ENCODE measurements at regions not wholly inside any gene's neighbourhood (a gene's known extent, or its start where the extent isn't known, plus 50 kb on each side); places are given as distances from the start of the nearest gene placed in this dataset.

DNA sequence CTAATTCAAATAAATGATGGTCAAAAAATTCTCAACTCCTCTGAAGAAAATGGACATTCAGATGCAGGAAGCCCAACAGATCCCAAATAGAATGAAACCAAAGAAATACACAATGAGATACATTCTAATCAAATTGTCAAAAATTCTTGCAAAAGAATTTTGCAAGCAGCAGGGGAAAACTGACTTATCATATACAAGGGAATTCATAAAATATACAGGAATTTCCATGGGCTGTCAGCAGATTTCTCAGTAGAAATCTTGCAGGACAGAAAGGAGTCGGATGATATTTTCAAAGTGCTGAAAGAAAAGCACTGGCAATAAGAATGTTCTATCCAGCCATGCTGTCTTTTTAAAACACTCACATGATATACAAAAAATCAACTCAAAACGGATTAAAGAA lies 194.6 kb upstream of the ZC3H12C start:
- Mint-ChIP-seq H3K27me3 (ENCODE audit: low read depth in 3 of 3) (peaks cover 0 to 1% (median 0%) of the 10 kb centered on the region in 3 donors), H3K27ac (no peak overlapping the region), H3K36me3 (no peaks in the 10 kb centered on the region), H3K9me3 (peaks cover 2 to 27% (median 13%) of the 10 kb centered on the region in 6 donors), H3K4me3 (no peak overlapping the region), H3K4me1 (no peaks in the 10 kb centered on the region)
- no peak for DNase-seq

- Mint-ChIP-seq H3K27ac (no peak overlapping the region), H3K36me3 (no peaks in the 10 kb centered on the region), H3K27me3 (ENCODE audit: low read depth in 3 of 3) (peaks cover 0 to 2% (median 1%) of the 10 kb centered on the region in 3 donors), H3K9me3 (peaks cover 2 to 26% (median 12%) of the 10 kb centered on the region in 6 donors), H3K4me1 (no peaks in the 10 kb centered on the region), H3K4me3 (no peak overlapping the region)
- DNase-seq, result no peak
These were observed 190.3 kb upstream of the ZC3H12C start for GRCh38 chr11:109902764-109903433.

GRCh38 chr11:109911488-109911887 lies 181.7 kb upstream of the ZC3H12C start:
- Mint-ChIP-seq H3K4me1 (no peaks in the 10 kb centered on the region), H3K4me3 (no peak overlapping the region), H3K9me3 (peaks cover 0 to 13% (median 5%) of the 10 kb centered on the region in 6 donors), H3K27ac (no peak overlapping the region), H3K36me3 (no peaks in the 10 kb centered on the region), H3K27me3 (ENCODE audit: low read depth in 3 of 3) (peaks cover 0 to 3% (median 0%) of the 10 kb centered on the region in 3 donors)
- DNase-seq, result no peak

DNA sequence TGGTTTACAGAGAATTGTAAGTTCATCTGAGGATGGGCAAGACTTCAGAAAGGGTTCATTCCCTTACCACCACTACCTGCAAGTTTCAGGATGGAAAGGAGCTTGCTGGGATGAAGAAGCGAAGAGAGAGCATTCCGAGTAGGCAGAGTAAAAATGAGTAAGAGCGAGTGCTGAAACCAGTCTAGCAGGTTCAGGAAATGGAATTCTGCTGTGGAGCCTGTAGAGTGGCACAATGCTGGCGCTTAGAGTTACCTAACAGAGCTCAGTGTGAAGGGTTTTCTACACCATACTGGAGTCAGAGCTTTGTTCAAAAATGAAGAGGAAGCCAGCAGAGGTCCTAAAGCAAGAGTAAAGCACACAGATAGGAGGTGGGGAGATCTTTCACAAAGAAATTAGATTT lies 179.2 kb upstream of the ZC3H12C start:
- Mint-ChIP-seq H3K4me1 (no peaks in the 10 kb centered on the region), H3K4me3 (no peak overlapping the region), H3K27me3 (ENCODE audit: low read depth in 3 of 3) (peaks cover 0 to 3% (median 0%) of the 10 kb centered on the region in 3 donors), H3K9me3 (peaks cover 0 to 8% (median 3%) of the 10 kb centered on the region in 6 donors), H3K27ac (no peak overlapping the region), H3K36me3 (no peaks in the 10 kb centered on the region)
- no peak for DNase-seq

DNA sequence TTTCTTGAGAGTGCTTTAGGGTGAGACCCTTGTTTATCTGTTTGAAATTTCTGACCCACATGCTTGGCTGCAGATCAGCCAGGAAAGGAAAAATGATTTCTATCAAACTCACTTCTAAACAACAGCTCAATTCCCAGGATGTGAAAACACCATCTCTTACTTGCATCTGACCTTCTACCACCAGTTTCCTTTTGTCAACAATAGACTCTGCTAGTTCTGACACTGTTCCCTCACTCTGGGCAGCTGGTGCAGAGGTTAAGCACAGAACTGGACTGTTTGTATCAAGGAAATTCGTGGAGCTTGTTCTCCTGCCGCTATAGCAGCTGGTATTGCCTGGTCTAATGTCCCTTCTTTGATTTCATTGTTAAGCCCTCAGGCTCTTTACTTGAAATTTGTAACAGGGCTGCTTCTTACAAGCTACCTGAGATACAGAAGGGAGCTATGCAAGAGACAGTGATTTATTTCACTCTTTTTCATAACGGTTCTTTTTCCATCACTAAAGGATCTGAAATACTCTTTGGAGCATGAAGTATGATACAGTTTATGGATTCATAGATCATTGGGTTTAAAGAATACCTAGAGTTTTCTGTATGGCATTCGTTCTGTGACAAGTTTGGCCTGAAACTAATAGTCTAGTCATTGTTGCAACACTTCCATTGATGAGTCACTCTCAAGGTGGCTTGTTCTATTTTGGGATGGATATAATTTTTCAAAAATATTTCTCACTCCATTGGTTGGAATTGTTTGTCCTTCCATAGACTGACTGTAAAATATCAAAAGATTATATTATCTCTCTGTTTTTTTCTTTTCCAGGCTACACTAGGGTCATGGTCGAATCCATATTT lies 178.2 kb upstream of the ZC3H12C start:
- Mint-ChIP-seq H3K4me1 (no peaks in the 10 kb centered on the region), H3K4me3 (no peak overlapping the region), H3K36me3 (no peaks in the 10 kb centered on the region), H3K27me3 (ENCODE audit: low read depth in 3 of 3) (peaks cover 0 to 3% (median 0%) of the 10 kb centered on the region in 3 donors), H3K9me3 (peaks cover 0 to 8% (median 4%) of the 10 kb centered on the region in 6 donors), H3K27ac (no peak overlapping the region)
- DNase-seq, result no peak

DNA sequence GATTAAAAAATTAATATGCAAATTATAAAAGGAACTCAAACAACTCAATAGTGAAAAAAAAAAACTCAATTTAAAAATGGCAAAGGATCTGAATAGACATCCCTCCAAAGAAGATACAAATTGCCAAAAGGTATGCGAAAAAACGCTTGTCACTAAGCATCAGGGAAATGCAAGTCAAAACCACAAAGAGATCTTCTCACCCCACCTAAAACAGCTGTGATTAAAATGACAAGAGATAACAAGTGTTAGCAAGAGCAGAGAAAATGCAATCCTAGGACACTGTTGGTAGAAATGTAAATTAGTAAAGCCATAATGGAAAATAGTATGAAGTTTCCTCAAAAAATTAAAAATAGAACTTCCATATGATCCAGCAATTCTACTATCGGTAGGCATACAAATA lies 166.3 kb upstream of the ZC3H12C start:
- no peaks in the 10 kb centered on the region for H3K4me1 Mint-ChIP-seq
- peaks cover 0 to 3% (median 0%) of the 10 kb centered on the region in 3 donors for H3K27me3 Mint-ChIP-seq (ENCODE audit: low read depth in 3 of 3)
- H3K4me3 Mint-ChIP-seq, result no peak overlapping the region
- DNase-seq, result no peak
- no peaks in the 10 kb centered on the region for H3K36me3 Mint-ChIP-seq
- peaks cover 0 to 4% (median under 1%) of the 10 kb centered on the region in 6 donors for H3K9me3 Mint-ChIP-seq
- H3K27ac Mint-ChIP-seq, result no peak overlapping the region

GRCh38 chr11:109929308-109929707 lies 163.9 kb upstream of the ZC3H12C start:
- Mint-ChIP-seq H3K4me1 (no peaks in the 10 kb centered on the region), H3K27me3 (ENCODE audit: low read depth in 3 of 3) (peaks cover 0 to 3% (median 0%) of the 10 kb centered on the region in 3 donors), H3K27ac (no peak overlapping the region), H3K36me3 (no peaks in the 10 kb centered on the region), H3K9me3 (peaks cover 0 to 4% (median 0%) of the 10 kb centered on the region in 6 donors), H3K4me3 (no peak overlapping the region)
- no peak for DNase-seq

DNA sequence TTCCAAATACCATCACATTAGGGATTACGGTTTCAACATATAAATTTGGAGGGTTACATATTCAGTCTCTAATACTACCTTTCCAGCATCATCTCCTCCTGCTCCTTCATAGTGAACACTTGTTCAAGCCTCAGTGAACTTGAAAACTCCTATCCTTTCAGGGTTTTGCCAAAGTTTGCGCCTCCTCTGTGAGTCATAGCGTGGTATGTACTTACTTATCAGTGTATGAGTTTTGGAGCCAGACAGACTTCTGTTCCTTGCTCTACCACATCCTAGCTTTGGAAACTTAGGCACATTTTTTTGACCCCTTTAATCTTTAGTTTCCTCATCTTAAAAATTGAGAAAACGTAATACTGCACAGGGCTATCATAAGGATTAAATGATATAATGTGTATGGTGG lies 160.1 kb upstream of the ZC3H12C start:
- Mint-ChIP-seq H3K4me1 (no peaks in the 10 kb centered on the region), H3K4me3 (no peak overlapping the region), H3K9me3 (no peaks in the 10 kb centered on the region), H3K27ac (no peak overlapping the region), H3K27me3 (ENCODE audit: low read depth in 3 of 3) (peaks cover 0 to 2% (median 0%) of the 10 kb centered on the region in 3 donors), H3K36me3 (no peaks in the 10 kb centered on the region)
- DNase-seq, result no peak

DNA sequence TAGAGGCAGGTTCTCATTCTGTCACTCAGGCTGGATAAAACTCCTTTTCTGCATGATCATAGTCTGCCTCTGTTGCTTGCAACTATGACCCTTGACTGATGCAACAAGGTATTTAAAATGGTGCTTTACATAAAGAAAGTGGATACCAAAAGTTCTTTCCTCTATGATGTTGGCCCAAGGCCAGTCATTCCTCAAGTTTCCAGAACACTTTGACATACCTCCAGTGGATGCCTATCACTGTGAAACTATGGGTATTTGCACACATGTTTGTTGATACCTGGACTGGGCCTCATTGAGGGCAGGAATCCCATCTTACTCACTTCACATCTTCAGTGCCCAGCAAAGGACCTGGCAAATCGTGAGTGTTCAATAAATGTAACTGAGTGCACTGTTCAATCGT lies 159.0 kb upstream of the ZC3H12C start:
- no peaks in the 10 kb centered on the region for H3K4me1 Mint-ChIP-seq
- H3K27ac Mint-ChIP-seq, result no peak overlapping the region
- no peaks in the 10 kb centered on the region for H3K36me3 Mint-ChIP-seq
- H3K27me3 Mint-ChIP-seq (ENCODE audit: low read depth in 3 of 3), result peaks cover 0 to 2% (median 0%) of the 10 kb centered on the region in 3 donors
- H3K4me3 Mint-ChIP-seq, result no peak overlapping the region
- DNase-seq, result no peak
- no peaks in the 10 kb centered on the region for H3K9me3 Mint-ChIP-seq

DNA sequence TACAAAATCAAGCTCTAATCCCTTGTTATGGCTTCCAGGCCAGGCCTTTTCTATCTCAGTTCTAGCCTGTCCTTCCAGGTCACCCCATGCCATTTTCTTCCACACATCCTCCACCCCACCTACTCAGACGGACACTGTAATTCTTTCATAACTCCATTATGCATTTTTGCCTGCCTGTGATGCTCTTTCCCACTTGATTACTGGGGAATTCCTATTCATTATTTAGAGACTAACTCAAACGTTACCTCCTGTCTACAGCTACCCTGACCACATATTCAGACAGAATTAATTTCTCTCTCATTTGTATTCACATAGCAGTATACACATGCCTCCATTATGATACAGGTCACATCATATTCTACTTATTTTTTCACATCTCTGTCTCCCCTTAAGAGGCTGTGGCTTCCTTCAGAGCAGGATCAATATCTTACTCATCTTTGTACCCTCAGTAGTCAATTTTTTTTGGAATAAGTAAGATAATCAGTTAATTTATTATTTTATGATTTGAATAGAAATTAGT lies 156.5 kb upstream of the ZC3H12C start:
- Mint-ChIP-seq H3K4me3 (no peak overlapping the region), H3K27ac (no peak overlapping the region), H3K36me3 (no peaks in the 10 kb centered on the region), H3K4me1 (no peaks in the 10 kb centered on the region), H3K27me3 (ENCODE audit: low read depth in 3 of 3) (peaks cover 0 to 8% (median 0%) of the 10 kb centered on the region in 3 donors), H3K9me3 (no peaks in the 10 kb centered on the region)
- DNase-seq, result no peak

DNA sequence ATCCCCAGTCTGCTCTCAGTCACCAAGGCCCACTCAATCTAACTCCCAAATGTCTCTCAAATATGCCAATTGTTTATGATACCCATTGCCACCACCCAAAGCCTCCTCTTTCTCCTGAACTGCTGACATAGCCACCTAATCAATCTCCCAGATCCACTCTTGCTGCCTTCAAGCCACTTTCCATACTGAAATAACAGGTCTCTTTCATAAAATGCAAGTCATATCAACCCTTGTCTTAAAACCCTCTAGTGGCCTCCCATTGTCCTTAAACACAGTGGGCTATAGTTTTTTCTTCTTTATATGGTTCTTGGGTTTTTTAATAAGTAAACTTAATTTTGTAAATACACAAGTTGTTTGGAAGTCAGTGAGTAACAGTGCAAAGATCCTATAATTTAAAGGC lies 155.2 kb upstream of the ZC3H12C start:
- no peaks in the 10 kb centered on the region for H3K36me3 Mint-ChIP-seq
- no peak overlapping the region for H3K4me3 Mint-ChIP-seq
- H3K27me3 Mint-ChIP-seq (ENCODE audit: low read depth in 3 of 3), result peaks cover 0 to 8% (median under 1%) of the 10 kb centered on the region in 3 donors
- no peak overlapping the region for H3K27ac Mint-ChIP-seq
- H3K9me3 Mint-ChIP-seq, result no peaks in the 10 kb centered on the region
- no peak for DNase-seq
- H3K4me1 Mint-ChIP-seq, result no peaks in the 10 kb centered on the region

- DNase-seq, result peak in 1 of 3 donors; percentile 3
These were observed 153.9 kb upstream of the ZC3H12C start for GRCh38 chr11:109939166-109939810.

GRCh38 chr11:109940816-109941215 lies 152.4 kb upstream of the ZC3H12C start:
- H3K4me3 Mint-ChIP-seq, result no peak overlapping the region
- no peaks in the 10 kb centered on the region for H3K36me3 Mint-ChIP-seq
- H3K9me3 Mint-ChIP-seq, result no peaks in the 10 kb centered on the region
- peaks cover 0 to under 1% of the 10 kb centered on the region in 2 donors for H3K4me1 Mint-ChIP-seq
- H3K27ac Mint-ChIP-seq, result no peak overlapping the region
- DNase-seq, result no peak
- peaks cover 0 to 8% (median 1%) of the 10 kb centered on the region in 3 donors for H3K27me3 Mint-ChIP-seq (ENCODE audit: low read depth in 3 of 3)

More at GRCh38 chr11:109939166-109939810, 153.9 kb upstream of the ZC3H12C start:
- no peaks in the 10 kb centered on the region for H3K9me3 Mint-ChIP-seq
- H3K36me3 Mint-ChIP-seq, result no peaks in the 10 kb centered on the region
- peaks cover 0 to 8% (median 1%) of the 10 kb centered on the region in 3 donors for H3K27me3 Mint-ChIP-seq (ENCODE audit: low read depth in 3 of 3)
- H3K4me3 Mint-ChIP-seq, result no peak overlapping the region
- no peak overlapping the region for H3K27ac Mint-ChIP-seq
- no peaks in the 10 kb centered on the region for H3K4me1 Mint-ChIP-seq

Measured in immature natural killer cell (primary cell).